Tibial nerve (tissue), 4 donors: ENCODE measurements at regions not wholly inside any gene's neighbourhood (a gene's known extent, or its start where the extent isn't known, plus 50 kb on each side); places are given as distances from the start of the nearest gene placed in this dataset.

Source experiments
- DNase-seq, 2 donors: peaks; one replicate each; pipeline ENCODE4 v3.0.0-alpha.2; 2019; ENCODE audit warnings: low spot score in 2 of 2
- H3K27ac ChIP-seq, 4 donors: fragments of 200-600 bp; sonication (generic) in 3 of 4; one replicate each; pipeline ENCODE4 v1.5.1; 2017 to 2019; ENCODE audit warnings: mild to moderate bottlenecking in 1 of 4
- H3K27me3 ChIP-seq, 2 donors: fragments of 200-600 bp; sonication (generic) in 1 of 2; one replicate each; pipeline versions ENCODE4 v1.5.1 to v1.6.0; 2017 to 2019
- H3K36me3 ChIP-seq, 3 donors: fragments of 200-600 bp; sonication (generic); one replicate each; pipeline ENCODE4 v1.5.1; 2018 to 2019
- H3K4me1 ChIP-seq, 4 donors: fragments of 200-600 bp; sonication (generic) in 3 of 4; one replicate each; pipeline ENCODE4 v1.5.1; 2017 to 2019
- H3K4me3 ChIP-seq, 4 donors: fragments of 200-600 bp; sonication (generic) in 3 of 4; one replicate each; pipeline ENCODE4 v1.5.1; 2017 to 2019; ENCODE audit warnings: mild to moderate bottlenecking in 1 of 4, moderate library complexity in 1 of 4
- H3K9me3 ChIP-seq, 4 donors: fragments of 200-600 bp; sonication (generic) in 3 of 4; one replicate each; pipeline ENCODE4 v1.5.1; 2017 to 2019
- CTCF ChIP-seq, 5 experiments: fragments of 200-600 bp in 3 of 5; fragments of 450-650 bp in 2 of 5; sonication (generic) in 3 of 5; IDR thresholded peaks; one replicate each; pipeline ENCODE4 v1.5.1; 2016 to 2019; ENCODE audit warnings: antibody characterized with exemption in 5 of 5, mild to moderate bottlenecking in 3 of 5, moderate library complexity in 2 of 5
- EP300 ChIP-seq, 2 donors: sonication (generic); formaldehyde crosslinking; IDR thresholded peaks; one replicate each; pipeline ENCODE4 v1.6.1; 2017; ENCODE audit warnings: antibody characterized with exemption in 2 of 2, mild to moderate bottlenecking in 1 of 2
- POLR2A ChIP-seq, 2 donors: fragments of 450-650 bp; IDR thresholded peaks; one replicate each; pipeline ENCODE4 v1.6.1; 2017; ENCODE audit warnings: antibody characterized with exemption in 2 of 2, mild to moderate bottlenecking in 2 of 2, moderate library complexity in 2 of 2
- WGBS, 2 donors: methylation state at CpG; one replicate each; pipeline ENCODE4 v1.1.5; 2018; 5-methylcytosine and 5-hydroxymethylcytosine counted together

GRCh38 chr13:21938168-21938567, 267.3 kb downstream of the FGF9 start:
- Histone ChIP-seq H3K27ac (no peak overlapping the region), H3K4me1 (no peaks in the 10 kb centered on the region), H3K36me3 (no peaks in the 10 kb centered on the region), H3K9me3 (no peaks in the 10 kb centered on the region), H3K4me3 (no peak overlapping the region), H3K27me3 (no peaks in the 10 kb centered on the region)
- no peak for DNase-seq
- WGBS, 2 donors, result 59 to 78% methylated on average over 6 of the region's 6 CpGs
- TF ChIP-seq POLR2A (IDR thresholded peaks at IDR 0.05), result no peak
- no peak for TF ChIP-seq EP300 (IDR thresholded peaks at IDR 0.05)
- TF ChIP-seq CTCF (IDR thresholded peaks at IDR 0.05), result no peak

GRCh38 chr13:21938636-21939035, 267.8 kb downstream of the FGF9 start:
- Histone ChIP-seq H3K36me3 (no peaks in the 10 kb centered on the region), H3K4me1 (no peaks in the 10 kb centered on the region), H3K27me3 (no peaks in the 10 kb centered on the region), H3K9me3 (no peaks in the 10 kb centered on the region), H3K4me3 (no peak overlapping the region), H3K27ac (no peak overlapping the region)
- 68 to 69% methylated on average over 7 of the region's 7 CpGs for WGBS, 2 donors
- no peak for TF ChIP-seq EP300 (IDR thresholded peaks at IDR 0.05)
- no peak for TF ChIP-seq POLR2A (IDR thresholded peaks at IDR 0.05)
- no peak for TF ChIP-seq CTCF (IDR thresholded peaks at IDR 0.05)
- DNase-seq, result no peak

- Histone ChIP-seq H3K9me3 (peaks cover 0 to 28% (median 0%) of the 10 kb centered on the region in 4 donors), H3K4me1 (no peaks in the 10 kb centered on the region)
- WGBS, 2 donors, result 82 to 94% methylated on average over 7 of the region's 7 CpGs
Measured at GRCh38 chr13:21942061-21942460, 271.2 kb downstream of the FGF9 start.

GRCh38 chr13:21944610-21945009, 273.7 kb downstream of the FGF9 start:
- Histone ChIP-seq H3K9me3 (peaks cover 0 to 30% (median 0%) of the 10 kb centered on the region in 4 donors), H3K36me3 (no peaks in the 10 kb centered on the region), H3K4me3 (no peak overlapping the region), H3K4me1 (no peaks in the 10 kb centered on the region), H3K27me3 (no peaks in the 10 kb centered on the region), H3K27ac (no peak overlapping the region)
- DNase-seq, result no peak
- TF ChIP-seq POLR2A (IDR thresholded peaks at IDR 0.05), result no peak
- no peak for TF ChIP-seq CTCF (IDR thresholded peaks at IDR 0.05)

More at GRCh38 chr13:21942061-21942460, 271.2 kb downstream of the FGF9 start:
- no peak for DNase-seq
- Histone ChIP-seq H3K36me3 (no peaks in the 10 kb centered on the region), H3K27ac (no peak overlapping the region), H3K4me3 (no peak overlapping the region), H3K27me3 (no peaks in the 10 kb centered on the region)
- TF ChIP-seq CTCF (IDR thresholded peaks at IDR 0.05), result no peak
- no peak for TF ChIP-seq POLR2A (IDR thresholded peaks at IDR 0.05)
- TF ChIP-seq EP300 (IDR thresholded peaks at IDR 0.05), result no peak

GRCh38 chr13:21945195-21945594, 274.3 kb downstream of the FGF9 start:
- no peak overlapping the region for H3K4me3 ChIP-seq
- TF ChIP-seq CTCF (IDR thresholded peaks at IDR 0.05) (no peak), POLR2A (IDR thresholded peaks at IDR 0.05) (no peak)

More at GRCh38 chr13:21945195-21945594, 274.3 kb downstream of the FGF9 start:
- H3K36me3 ChIP-seq, result no peaks in the 10 kb centered on the region
- H3K27me3 ChIP-seq, result no peaks in the 10 kb centered on the region
- H3K9me3 ChIP-seq, result peaks cover 0 to 30% (median 0%) of the 10 kb centered on the region in 4 donors
- WGBS, 2 donors, result 92 to 94% methylated on average over 3 of the region's 3 CpGs
- H3K27ac ChIP-seq, result no peak overlapping the region
- H3K4me1 ChIP-seq, result no peaks in the 10 kb centered on the region
- no peak for DNase-seq
